Neuronal stem cell (in vitro differentiated cells): ENCODE measurements at regions not wholly inside any gene's neighbourhood (a gene's known extent, or its start where the extent isn't known, plus 50 kb on each side); places are given as distances from the start of the nearest gene placed in this dataset.
A peak's percentile ranks its signal among the peaks of the same experiment; 100 is the strongest.

Experiments
- DNase-seq: peaks from one replicate; pipeline ENCODE4 v3.0.0-alpha.2; 2013; ENCODE audit warnings: low spot score
- H2AFZ ChIP-seq: one replicate; pipeline ENCODE4 v1.6.1; 2013; ENCODE audit warnings: mild to moderate bottlenecking, low read length, inconsistent platforms
- H2AK5ac ChIP-seq: 2 replicates; pipeline ENCODE4 v1.6.1; 2013; ENCODE audit warnings: low read depth, mild to moderate bottlenecking, inconsistent platforms, low read length, moderate library complexity, mixed read lengths
- H2BK120ac ChIP-seq: 2 replicates; pipeline ENCODE4 v1.6.1; 2013; ENCODE audit warnings: low read depth, mild to moderate bottlenecking, inconsistent platforms, low read length, moderate library complexity, mixed read lengths
- H2BK12ac ChIP-seq: one replicate; pipeline ENCODE4 v1.6.1; 2013; ENCODE audit warnings: low read length, inconsistent platforms
- H2BK15ac ChIP-seq: 2 replicates; pipeline ENCODE4 v1.6.1; 2013; ENCODE audit warnings: mild to moderate bottlenecking, low read length, inconsistent platforms, mixed read lengths
- H2BK5ac ChIP-seq: one replicate; pipeline ENCODE4 v1.6.1; 2013; ENCODE audit warnings: inconsistent platforms, mild to moderate bottlenecking, low read length, moderate library complexity
- H3K14ac ChIP-seq: one replicate; pipeline ENCODE4 v1.6.1; 2013; ENCODE audit warnings: low read length, inconsistent platforms
- H3K18ac ChIP-seq: 2 replicates; pipeline ENCODE4 v1.6.1; 2013; ENCODE audit warnings: low read length, inconsistent platforms
- H3K23ac ChIP-seq: 2 replicates; pipeline ENCODE4 v1.6.1; 2013; ENCODE audit warnings: low read depth, mild to moderate bottlenecking, mixed read lengths, low read length, inconsistent platforms; ENCODE audit not compliant: poor library complexity
- H3K27ac ChIP-seq: replicated peaks from 3 replicates; pipeline ENCODE4 v1.5.1; 2013; ENCODE audit warnings: low read length, inconsistent platforms
- H3K27me3 ChIP-seq, 3 experiments: 2 replicates each; pipeline ENCODE4 v1.6.1; 2013; ENCODE audit warnings: low read length in 3 of 3, mild to moderate bottlenecking in 2 of 3, inconsistent platforms in 1 of 3, low read depth in 1 of 3, mixed read lengths in 1 of 3, moderate library complexity in 1 of 3; ENCODE audit not compliant: control insufficient read depth in 3 of 3, insufficient read depth in 3 of 3
- H3K36me3 ChIP-seq, 2 donors: replicated peaks in 1 of 2; 2 replicates each; pipeline ENCODE4 v1.6.1; 2013; ENCODE audit warnings: low read length in 2 of 2; ENCODE audit not compliant: control insufficient read depth in 2 of 2, insufficient read depth in 2 of 2
- H3K4ac ChIP-seq: 2 replicates; pipeline ENCODE4 v1.6.1; 2013; ENCODE audit warnings: inconsistent platforms, mild to moderate bottlenecking, low read length, moderate library complexity
- H3K4me1 ChIP-seq, 2 donors: 1 replicate in 1 of 2; 2 replicates in 1 of 2; pipeline ENCODE4 v1.6.1; 2013; ENCODE audit warnings: low read length in 2 of 2, low read depth in 1 of 2; ENCODE audit not compliant: control insufficient read depth in 2 of 2, insufficient read depth in 1 of 2
- H3K4me2 ChIP-seq: one replicate; pipeline ENCODE4 v1.6.1; 2013; ENCODE audit warnings: mild to moderate bottlenecking, low read length, inconsistent platforms; ENCODE audit not compliant: insufficient read depth, poor library complexity, severe bottlenecking
- H3K4me3 ChIP-seq, 2 donors: 2 replicates each; pipeline ENCODE4 v1.5.1; 2013; ENCODE audit warnings: low read length in 2 of 2, mild to moderate bottlenecking in 2 of 2, inconsistent platforms in 1 of 2, moderate library complexity in 1 of 2
- H3K79me1 ChIP-seq: one replicate; pipeline ENCODE4 v1.6.1; 2013; ENCODE audit warnings: low read depth, mild to moderate bottlenecking, inconsistent platforms, low read length, moderate library complexity
- H3K9ac ChIP-seq: one replicate; pipeline ENCODE4 v1.6.1; 2013; ENCODE audit warnings: mild to moderate bottlenecking, low read depth, low read length, inconsistent platforms; ENCODE audit not compliant: poor library complexity
- H3K9me3 ChIP-seq, 2 donors: replicated peaks in 1 of 2; 2 replicates each; pipeline versions ENCODE3 to v1.6.1; 2013; ENCODE audit warnings: low read length in 2 of 2, mild to moderate bottlenecking in 2 of 2, inconsistent platforms in 1 of 2, low read depth in 1 of 2, mixed read lengths in 1 of 2, moderate library complexity in 1 of 2; ENCODE audit not compliant: control insufficient read depth in 2 of 2, insufficient read depth in 1 of 2
- H4K8ac ChIP-seq: one replicate; pipeline ENCODE4 v1.6.1; 2013; ENCODE audit warnings: low read depth, mild to moderate bottlenecking, inconsistent platforms, low read length, moderate library complexity
- H4K91ac ChIP-seq: one replicate; pipeline ENCODE4 v1.6.1; 2013; ENCODE audit warnings: low read length, low read depth, mild to moderate bottlenecking, inconsistent platforms; ENCODE audit not compliant: poor library complexity
- WGBS, 2 donors: extraction: QIAGEN DNeasy Blood & Tissue Kit; methylation state at CpG; one replicate each; pipeline ENCODE4 v1.1.7; 2013; ENCODE audit warnings: missing lambda C conversion rate in 2 of 2, mixed read lengths in 1 of 2; ENCODE audit not compliant: insufficient read length in 2 of 2, insufficient replicate concordance in 1 of 2; ENCODE audit errors: extremely low coverage in 2 of 2; 5-methylcytosine and 5-hydroxymethylcytosine counted together

- Histone ChIP-seq H2AK5ac (no peak overlapping the region), H3K36me3 (no peaks in the 10 kb centered on the region), H3K4ac (no peak overlapping the region), H3K23ac (no peak overlapping the region), H4K8ac (no peak overlapping the region), H3K27me3 (peaks cover 51 to 100% (median 96%) of the 10 kb centered on the region in 3 experiments), H3K4me3 (no peak overlapping the region), H2BK5ac (no peak overlapping the region), H2BK120ac (no peak overlapping the region), H3K4me2 (no peak overlapping the region), H2AFZ (peak overlapping the region; percentile 71), H3K4me1 (peaks cover 0 to 3% of the 10 kb centered on the region in 2 donors), H3K9me3 (peaks cover 0 to 2% of the 10 kb centered on the region in 2 donors), H2BK12ac (no peak overlapping the region), H4K91ac (no peak overlapping the region), H3K79me1 (no peaks in the 10 kb centered on the region), H3K18ac (no peak overlapping the region), H3K9ac (no peak overlapping the region), H3K14ac (no peak overlapping the region), H3K27ac (no peak overlapping the region), H2BK15ac (no peak overlapping the region)
- no CpG with 5 or more reads among the region's 35 CpGs for WGBS, 2 donors
- DNase-seq, result peak; percentile 58
Measured at GRCh38 chr5:73299665-73300336, 126.8 kb downstream of the TMEM174 start.

GRCh38 chr5:73298772-73299630 lies 126.0 kb downstream of the TMEM174 start:
- H3K36me3 ChIP-seq, result no peaks in the 10 kb centered on the region
- no peak overlapping the region for H3K27ac ChIP-seq
- H4K91ac ChIP-seq, result no peak overlapping the region
- H2BK15ac ChIP-seq, result no peak overlapping the region
- no peak overlapping the region for H2BK5ac ChIP-seq
- H3K18ac ChIP-seq, result no peak overlapping the region
- peaks cover 0 to 2% of the 10 kb centered on the region in 2 donors for H3K9me3 ChIP-seq
- peak overlapping the region; percentile 86 for H2AFZ ChIP-seq
- no peak overlapping the region for H2BK120ac ChIP-seq
- no peak overlapping the region for H3K23ac ChIP-seq
- H3K4ac ChIP-seq, result no peak overlapping the region
- peaks cover 0 to 3% of the 10 kb centered on the region in 2 donors for H3K4me1 ChIP-seq
- no peak overlapping the region for H2BK12ac ChIP-seq
- no peak overlapping the region for H3K14ac ChIP-seq
- no peak overlapping the region for H3K4me2 ChIP-seq
- no CpG with 5 or more reads among the region's 66 CpGs for WGBS, 2 donors
- no peak overlapping the region for H2AK5ac ChIP-seq
- peak; percentile 64 for DNase-seq
- H3K79me1 ChIP-seq, result no peaks in the 10 kb centered on the region
- H3K9ac ChIP-seq, result no peak overlapping the region
- peak overlapping the region in 1 of 2 donors; percentile 29 for H3K4me3 ChIP-seq
- H4K8ac ChIP-seq, result no peak overlapping the region
- peaks cover 48 to 100% (median 90%) of the 10 kb centered on the region in 3 experiments for H3K27me3 ChIP-seq

GRCh38 chr5:73298251-73298771 lies 125.3 kb downstream of the TMEM174 start:
- H4K91ac ChIP-seq, result no peak overlapping the region
- no peak overlapping the region for H3K4me3 ChIP-seq
- peak overlapping the region; percentile 20 for H3K23ac ChIP-seq
- peak overlapping the region; percentile 35 for H2AFZ ChIP-seq
- no peak overlapping the region for H2BK15ac ChIP-seq
- no peaks in the 10 kb centered on the region for H3K36me3 ChIP-seq
- no peak overlapping the region for H3K4me2 ChIP-seq
- peaks cover 0 to 2% of the 10 kb centered on the region in 2 donors for H3K9me3 ChIP-seq
- peak overlapping the region; percentile 15 for H3K14ac ChIP-seq
- H3K27me3 ChIP-seq, result peaks cover 42 to 95% (median 83%) of the 10 kb centered on the region in 3 experiments
- no CpG with 5 or more reads among the region's 50 CpGs for WGBS, 2 donors
- no peak overlapping the region for H3K27ac ChIP-seq
- no peaks in the 10 kb centered on the region for H3K4me1 ChIP-seq
- DNase-seq, result peak; percentile 12
- peak overlapping the region; percentile 82 for H3K18ac ChIP-seq
- H2BK12ac ChIP-seq, result no peak overlapping the region
- no peak overlapping the region for H2BK120ac ChIP-seq
- H3K79me1 ChIP-seq, result no peaks in the 10 kb centered on the region
- no peak overlapping the region for H2BK5ac ChIP-seq
- H3K9ac ChIP-seq, result no peak overlapping the region
- no peak overlapping the region for H3K4ac ChIP-seq
- peak overlapping the region; percentile 41 for H2AK5ac ChIP-seq
- no peak overlapping the region for H4K8ac ChIP-seq

- Histone ChIP-seq H2BK15ac (no peak overlapping the region), H2BK5ac (no peak overlapping the region), H3K4ac (no peak overlapping the region), H2AK5ac (no peak overlapping the region), H3K36me3 (no peaks in the 10 kb centered on the region), H3K14ac (no peak overlapping the region), H3K4me2 (no peak overlapping the region), H3K27me3 (peaks cover 35 to 93% (median 75%) of the 10 kb centered on the region in 3 experiments), H3K79me1 (no peaks in the 10 kb centered on the region), H4K91ac (no peak overlapping the region), H3K4me1 (no peaks in the 10 kb centered on the region), H3K18ac (no peak overlapping the region), H3K9me3 (peaks cover 0 to 2% of the 10 kb centered on the region in 2 donors), H3K4me3 (no peak overlapping the region), H2AFZ (no peak overlapping the region), H2BK120ac (no peak overlapping the region), H3K9ac (no peak overlapping the region), H3K23ac (no peak overlapping the region), H2BK12ac (no peak overlapping the region), H3K27ac (no peak overlapping the region), H4K8ac (no peak overlapping the region)
- WGBS, 2 donors, result no CpG with 5 or more reads among the region's 5 CpGs
- DNase-seq, result no peak
Measured at GRCh38 chr5:73297430-73297829, 124.4 kb downstream of the TMEM174 start.
